ENCODE measurements at regions not wholly inside any gene's neighbourhood (a gene's known extent, or its start where the extent isn't known, plus 50 kb on each side); places are given as distances from the start of the nearest gene placed in this dataset.

DNA sequence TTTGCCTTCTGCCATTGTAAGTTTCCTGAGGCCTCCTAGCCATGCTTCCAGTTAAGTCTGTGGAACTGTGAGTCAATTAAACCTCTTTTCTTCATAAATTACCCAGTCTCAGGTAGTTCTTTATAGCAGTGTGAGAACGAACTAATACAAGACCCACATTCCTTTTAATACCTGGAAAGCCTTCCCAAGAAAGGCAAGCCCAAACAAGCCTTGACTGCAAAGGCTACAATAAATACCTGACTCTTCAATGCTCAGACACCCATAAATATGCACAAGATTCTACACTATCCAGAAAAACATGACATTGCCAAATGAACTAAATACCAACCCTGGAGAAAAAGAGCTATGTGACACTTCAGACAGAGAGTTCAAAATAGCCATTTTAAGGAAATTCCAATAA lies 338.8 kb downstream of the HAO1 start:
- Histone ChIP-seq H3K27ac (ENCODE audit: low read length) (no peak overlapping the region), H3K9me3 (ENCODE audit: control insufficient read depth in 2 of 2, low read length in 2 of 2) (peaks cover 0 to 2% of the 10 kb centered on the region in 2 donors), H3K4me1 (ENCODE audit: control insufficient read depth, insufficient read depth, low read length) (no peaks in the 10 kb centered on the region), H3K27me3 (ENCODE audit: control insufficient read depth in 1 of 2, insufficient read depth in 2 of 2, low read length in 2 of 2) (no peaks in the 10 kb centered on the region), H3K4me3 (ENCODE audit: low read length in 2 of 2) (no peak overlapping the region), H3K36me3 (ENCODE audit: control insufficient read depth in 2 of 2, insufficient read depth in 2 of 2, low read length in 2 of 2) (no peaks in the 10 kb centered on the region), H3K9ac (ENCODE audit: low read length in 2 of 2) (no peak overlapping the region)

DNA sequence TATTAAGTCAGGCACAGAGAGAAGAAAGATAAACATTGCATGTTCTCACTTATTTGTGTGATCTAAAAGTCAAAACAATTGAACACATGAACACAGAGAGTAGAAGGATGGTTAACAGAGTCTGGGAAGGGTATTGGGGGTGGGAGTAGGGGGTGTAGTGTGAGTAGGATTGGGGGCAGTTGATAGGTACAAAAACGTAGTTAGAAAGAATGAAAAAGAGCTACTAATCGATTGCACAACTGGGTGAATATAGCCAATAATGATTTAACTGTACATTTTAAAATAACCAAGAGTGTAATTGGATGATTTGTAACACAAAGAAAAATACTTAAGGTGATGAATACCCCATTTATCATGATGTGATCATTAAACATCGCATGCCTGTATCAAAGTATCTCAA lies 333.3 kb downstream of the HAO1 start:
- H3K4me1 ChIP-seq (ENCODE audit: control insufficient read depth, insufficient read depth, low read length), result no peaks in the 10 kb centered on the region
- no peak overlapping the region for H3K9ac ChIP-seq (ENCODE audit: low read length in 2 of 2)
- H3K4me3 ChIP-seq (ENCODE audit: low read length in 2 of 2), result no peak overlapping the region
- H3K36me3 ChIP-seq (ENCODE audit: control insufficient read depth in 2 of 2, insufficient read depth in 2 of 2, low read length in 2 of 2), result no peaks in the 10 kb centered on the region
- H3K9me3 ChIP-seq (ENCODE audit: control insufficient read depth in 2 of 2, low read length in 2 of 2), result no peaks in the 10 kb centered on the region
- no peaks in the 10 kb centered on the region for H3K27me3 ChIP-seq (ENCODE audit: control insufficient read depth in 1 of 2, insufficient read depth in 2 of 2, low read length in 2 of 2)
- no peak overlapping the region for H3K27ac ChIP-seq (ENCODE audit: low read length)

- Histone ChIP-seq H3K4me1 (ENCODE audit: control insufficient read depth, insufficient read depth, low read length) (no peaks in the 10 kb centered on the region), H3K4me3 (ENCODE audit: low read length in 2 of 2) (no peak overlapping the region), H3K9me3 (ENCODE audit: control insufficient read depth in 2 of 2, low read length in 2 of 2) (no peaks in the 10 kb centered on the region), H3K27ac (ENCODE audit: low read length) (no peak overlapping the region), H3K27me3 (ENCODE audit: control insufficient read depth in 1 of 2, insufficient read depth in 2 of 2, low read length in 2 of 2) (no peaks in the 10 kb centered on the region), H3K9ac (ENCODE audit: low read length in 2 of 2) (no peak overlapping the region), H3K36me3 (ENCODE audit: control insufficient read depth in 2 of 2, insufficient read depth in 2 of 2, low read length in 2 of 2) (no peaks in the 10 kb centered on the region)
Measured at GRCh38 chr20:7608250-7608649, 332.0 kb downstream of the HAO1 start.

DNA sequence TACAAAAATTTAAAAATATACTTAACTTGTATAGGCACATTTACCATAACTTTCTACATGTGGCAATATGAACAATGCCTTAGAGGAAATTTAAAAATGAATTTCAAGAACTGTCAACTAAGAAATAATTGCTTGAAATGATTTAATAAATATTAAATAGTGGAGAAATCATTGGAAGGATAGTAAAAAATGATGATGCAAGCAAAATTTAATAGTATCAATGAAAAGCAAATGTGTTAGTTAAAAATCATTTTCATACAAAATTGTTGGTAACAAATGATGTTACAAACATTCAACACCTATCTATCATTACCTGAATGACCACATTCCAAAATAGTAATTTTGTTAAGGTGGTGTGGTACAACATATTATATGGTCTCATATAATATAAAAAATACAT lies 331.0 kb downstream of the HAO1 start:
- no peaks in the 10 kb centered on the region for H3K27me3 ChIP-seq (ENCODE audit: control insufficient read depth in 1 of 2, insufficient read depth in 2 of 2, low read length in 2 of 2)

GRCh38 chr20:7610681-7611080 lies 329.6 kb downstream of the HAO1 start:
- H3K27ac ChIP-seq (ENCODE audit: low read length), result no peak overlapping the region

More for the DNA sequence above, 331.0 kb downstream of the HAO1 start:
- Histone ChIP-seq H3K9me3 (ENCODE audit: control insufficient read depth in 2 of 2, low read length in 2 of 2) (no peaks in the 10 kb centered on the region), H3K27ac (ENCODE audit: low read length) (no peak overlapping the region), H3K4me1 (ENCODE audit: control insufficient read depth, insufficient read depth, low read length) (no peaks in the 10 kb centered on the region), H3K9ac (ENCODE audit: low read length in 2 of 2) (no peak overlapping the region), H3K4me3 (ENCODE audit: low read length in 2 of 2) (no peak overlapping the region), H3K36me3 (ENCODE audit: control insufficient read depth in 2 of 2, insufficient read depth in 2 of 2, low read length in 2 of 2) (no peaks in the 10 kb centered on the region)

DNA sequence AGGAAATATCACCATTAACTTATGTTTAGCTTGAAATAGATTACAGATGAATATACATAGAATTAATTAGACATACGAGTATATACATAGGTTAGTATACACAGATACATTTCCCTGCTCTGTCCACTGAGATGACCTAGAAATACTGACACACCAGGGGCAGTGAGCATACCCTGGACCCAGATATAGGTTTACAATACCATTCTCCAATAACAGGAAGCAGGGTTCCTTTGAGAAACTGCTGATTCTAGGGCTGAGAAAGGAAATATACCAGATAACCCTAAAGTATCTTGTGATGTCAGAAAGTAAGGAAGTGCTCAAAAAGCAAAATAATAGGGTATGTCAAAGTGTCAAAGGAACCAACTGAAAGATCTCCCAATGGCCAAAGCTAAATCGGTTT lies 322.5 kb downstream of the HAO1 start:
- Histone ChIP-seq H3K4me1 (ENCODE audit: control insufficient read depth, insufficient read depth, low read length) (no peaks in the 10 kb centered on the region), H3K9ac (ENCODE audit: low read length in 2 of 2) (no peak overlapping the region), H3K9me3 (ENCODE audit: control insufficient read depth in 2 of 2, low read length in 2 of 2) (no peaks in the 10 kb centered on the region), H3K4me3 (ENCODE audit: low read length in 2 of 2) (no peak overlapping the region), H3K27ac (ENCODE audit: low read length) (no peak overlapping the region), H3K27me3 (ENCODE audit: control insufficient read depth in 1 of 2, insufficient read depth in 2 of 2, low read length in 2 of 2) (no peaks in the 10 kb centered on the region), H3K36me3 (ENCODE audit: control insufficient read depth in 2 of 2, insufficient read depth in 2 of 2, low read length in 2 of 2) (no peaks in the 10 kb centered on the region)

More at GRCh38 chr20:7610681-7611080, 329.6 kb downstream of the HAO1 start:
- Histone ChIP-seq H3K4me1 (ENCODE audit: control insufficient read depth, insufficient read depth, low read length) (no peaks in the 10 kb centered on the region), H3K4me3 (ENCODE audit: low read length in 2 of 2) (no peak overlapping the region), H3K27me3 (ENCODE audit: control insufficient read depth in 1 of 2, insufficient read depth in 2 of 2, low read length in 2 of 2) (no peaks in the 10 kb centered on the region), H3K9me3 (ENCODE audit: control insufficient read depth in 2 of 2, low read length in 2 of 2) (no peaks in the 10 kb centered on the region), H3K36me3 (ENCODE audit: control insufficient read depth in 2 of 2, insufficient read depth in 2 of 2, low read length in 2 of 2) (no peaks in the 10 kb centered on the region), H3K9ac (ENCODE audit: low read length in 2 of 2) (no peak overlapping the region)

DNA sequence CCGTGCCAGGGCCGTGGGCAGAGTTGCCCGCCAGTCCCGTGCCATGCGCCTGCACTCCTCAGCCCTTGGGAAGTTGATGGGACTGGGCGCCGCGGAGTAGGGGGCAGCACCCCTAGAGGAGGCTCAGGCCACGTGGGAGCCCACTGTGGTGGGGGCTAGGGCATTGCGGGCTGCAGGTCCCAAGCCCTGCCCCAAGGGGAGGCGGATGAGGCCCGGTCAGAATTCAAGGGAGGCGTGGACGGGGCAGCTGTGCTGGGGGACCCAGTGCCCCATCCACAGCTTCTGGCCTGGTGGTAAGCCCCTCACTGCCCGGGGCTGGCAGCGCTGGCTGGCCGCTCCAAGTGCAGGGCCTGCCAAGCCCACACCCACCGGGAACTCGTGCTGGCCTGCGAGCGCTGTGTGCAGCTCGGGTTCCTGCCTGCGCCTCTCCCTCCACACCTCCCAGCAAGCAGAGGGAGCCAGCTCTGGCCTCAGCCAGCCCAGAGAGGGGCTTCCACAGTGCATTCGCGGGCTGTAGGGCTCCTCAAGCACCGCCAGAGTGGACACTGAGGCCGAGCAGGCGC lies 317.8 kb downstream of the HAO1 start:
- Histone ChIP-seq H3K4me3 (ENCODE audit: low read length in 2 of 2) (no peak overlapping the region), H3K27ac (ENCODE audit: low read length) (no peak overlapping the region), H3K27me3 (ENCODE audit: control insufficient read depth in 1 of 2, insufficient read depth in 2 of 2, low read length in 2 of 2) (no peaks in the 10 kb centered on the region), H3K4me1 (ENCODE audit: control insufficient read depth, insufficient read depth, low read length) (no peaks in the 10 kb centered on the region), H3K36me3 (ENCODE audit: control insufficient read depth in 2 of 2, insufficient read depth in 2 of 2, low read length in 2 of 2) (no peaks in the 10 kb centered on the region), H3K9ac (ENCODE audit: low read length in 2 of 2) (no peak overlapping the region), H3K9me3 (ENCODE audit: control insufficient read depth in 2 of 2, low read length in 2 of 2) (no peaks in the 10 kb centered on the region)

DNA sequence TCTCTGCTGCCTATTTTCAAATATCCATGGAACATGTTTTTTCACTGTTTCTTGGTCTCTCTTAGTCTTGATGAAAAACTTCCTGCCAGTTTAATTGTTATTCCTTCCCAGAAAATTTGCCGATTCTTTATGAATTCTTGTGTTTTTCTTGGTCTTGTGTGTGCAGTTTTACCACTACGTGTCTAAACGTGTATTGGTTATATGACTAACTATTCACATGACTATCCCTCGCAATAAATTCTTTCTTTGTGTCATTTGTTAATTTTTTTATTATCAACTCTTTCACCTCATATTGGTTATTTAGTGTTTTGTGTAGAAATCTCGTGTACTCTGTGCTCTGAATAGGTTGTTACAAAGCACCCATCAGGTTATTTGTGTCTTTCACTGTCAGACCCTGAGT lies 315.4 kb downstream of the HAO1 start:
- H3K36me3 ChIP-seq (ENCODE audit: control insufficient read depth in 2 of 2, insufficient read depth in 2 of 2, low read length in 2 of 2), result no peaks in the 10 kb centered on the region
- no peak overlapping the region for H3K27ac ChIP-seq (ENCODE audit: low read length)
- H3K4me1 ChIP-seq (ENCODE audit: control insufficient read depth, insufficient read depth, low read length), result no peaks in the 10 kb centered on the region
- H3K4me3 ChIP-seq (ENCODE audit: low read length in 2 of 2), result no peak overlapping the region
- H3K9ac ChIP-seq (ENCODE audit: low read length in 2 of 2), result no peak overlapping the region
- no peaks in the 10 kb centered on the region for H3K9me3 ChIP-seq (ENCODE audit: control insufficient read depth in 2 of 2, low read length in 2 of 2)
- H3K27me3 ChIP-seq (ENCODE audit: control insufficient read depth in 1 of 2, insufficient read depth in 2 of 2, low read length in 2 of 2), result no peaks in the 10 kb centered on the region

DNA sequence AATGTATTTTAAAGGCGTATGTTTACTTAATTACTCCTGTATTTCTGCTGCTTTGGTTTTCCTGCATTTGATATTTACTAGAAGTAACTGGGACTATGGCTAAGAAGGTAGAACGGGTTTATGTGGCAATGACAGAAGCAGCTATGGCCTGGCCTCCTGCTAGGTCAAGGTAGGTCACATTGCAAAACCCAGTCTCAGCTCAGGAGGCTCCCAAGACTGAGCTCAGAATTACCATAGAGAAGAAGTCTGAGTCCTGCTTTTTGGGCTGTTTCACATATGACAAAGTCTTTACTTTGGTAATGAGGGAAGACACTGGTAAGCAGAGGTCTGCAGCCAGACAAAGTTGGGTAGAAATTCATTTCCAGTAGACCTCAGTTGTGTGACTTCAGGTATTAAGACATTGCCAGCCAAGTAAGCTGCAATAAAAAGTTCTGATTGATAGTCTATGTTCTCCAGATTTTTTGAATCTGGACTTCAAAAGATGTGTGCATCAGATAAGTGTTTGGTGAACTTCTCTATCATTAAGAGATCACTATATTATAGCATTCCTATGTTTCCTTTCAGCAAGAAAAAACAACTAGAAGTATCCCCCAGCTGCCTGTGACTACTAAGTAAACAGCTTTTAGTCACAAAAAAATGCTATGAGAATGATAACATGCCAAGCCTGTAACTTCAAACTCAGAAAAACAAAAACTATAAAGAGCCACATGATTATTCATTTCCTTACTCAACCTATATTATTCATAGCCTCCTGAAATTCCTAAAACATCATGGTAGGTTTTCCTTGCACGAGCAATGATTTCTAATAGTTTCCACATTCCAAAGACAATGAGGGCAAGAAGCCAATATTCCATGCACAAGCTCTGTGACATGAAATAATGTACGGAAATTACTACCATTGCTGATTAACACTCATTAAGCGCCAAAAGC lies 312.3 kb downstream of the HAO1 start:
- no peak overlapping the region for H3K27ac ChIP-seq (ENCODE audit: low read length)
- no peaks in the 10 kb centered on the region for H3K27me3 ChIP-seq (ENCODE audit: control insufficient read depth in 1 of 2, insufficient read depth in 2 of 2, low read length in 2 of 2)
- H3K4me3 ChIP-seq (ENCODE audit: low read length in 2 of 2), result no peak overlapping the region

DNA sequence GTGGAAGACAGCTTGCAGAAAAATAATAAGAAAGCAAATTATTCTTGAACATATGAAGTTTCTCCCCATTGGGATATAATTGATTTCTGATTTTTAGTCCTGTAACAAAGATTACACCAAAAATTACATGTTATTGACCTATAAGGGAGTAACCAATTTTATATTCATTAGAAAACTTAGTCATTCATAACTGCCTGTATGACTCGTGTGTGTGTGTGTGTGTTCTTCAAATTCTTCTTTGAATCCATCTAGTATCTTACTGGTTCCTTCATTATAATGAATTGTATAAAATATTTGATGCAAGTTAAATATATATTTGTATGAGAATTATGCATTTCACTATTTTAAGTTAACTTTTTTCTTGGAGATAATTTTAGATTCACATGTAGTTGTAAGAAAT lies 310.4 kb downstream of the HAO1 start:
- Histone ChIP-seq H3K4me1 (ENCODE audit: control insufficient read depth, insufficient read depth, low read length) (no peaks in the 10 kb centered on the region), H3K27ac (ENCODE audit: low read length) (no peak overlapping the region), H3K36me3 (ENCODE audit: control insufficient read depth in 2 of 2, insufficient read depth in 2 of 2, low read length in 2 of 2) (no peaks in the 10 kb centered on the region), H3K9me3 (ENCODE audit: control insufficient read depth in 2 of 2, low read length in 2 of 2) (no peaks in the 10 kb centered on the region), H3K27me3 (ENCODE audit: control insufficient read depth in 1 of 2, insufficient read depth in 2 of 2, low read length in 2 of 2) (no peaks in the 10 kb centered on the region), H3K9ac (ENCODE audit: low read length in 2 of 2) (no peak overlapping the region), H3K4me3 (ENCODE audit: low read length in 2 of 2) (no peak overlapping the region)

More for the DNA sequence above, 312.3 kb downstream of the HAO1 start:
- no peak overlapping the region for H3K9ac ChIP-seq (ENCODE audit: low read length in 2 of 2)
- H3K36me3 ChIP-seq (ENCODE audit: control insufficient read depth in 2 of 2, insufficient read depth in 2 of 2, low read length in 2 of 2), result no peaks in the 10 kb centered on the region
- H3K9me3 ChIP-seq (ENCODE audit: control insufficient read depth in 2 of 2, low read length in 2 of 2), result no peaks in the 10 kb centered on the region
- no peaks in the 10 kb centered on the region for H3K4me1 ChIP-seq (ENCODE audit: control insufficient read depth, insufficient read depth, low read length)

- no peak overlapping the region for H3K27ac ChIP-seq (ENCODE audit: low read length)
Measured at GRCh38 chr20:7637184-7637583, 303.1 kb downstream of the HAO1 start.

More at GRCh38 chr20:7637184-7637583, 303.1 kb downstream of the HAO1 start:
- Histone ChIP-seq H3K36me3 (ENCODE audit: control insufficient read depth in 2 of 2, insufficient read depth in 2 of 2, low read length in 2 of 2) (no peaks in the 10 kb centered on the region), H3K4me3 (ENCODE audit: low read length in 2 of 2) (no peak overlapping the region), H3K9ac (ENCODE audit: low read length in 2 of 2) (no peak overlapping the region), H3K4me1 (ENCODE audit: control insufficient read depth, insufficient read depth, low read length) (no peaks in the 10 kb centered on the region), H3K27me3 (ENCODE audit: control insufficient read depth in 1 of 2, insufficient read depth in 2 of 2, low read length in 2 of 2) (no peaks in the 10 kb centered on the region), H3K9me3 (ENCODE audit: control insufficient read depth in 2 of 2, low read length in 2 of 2) (no peaks in the 10 kb centered on the region)
